Ovary (tissue), 3 donors: ENCODE measurements at regions not wholly inside any gene's neighbourhood (a gene's known extent, or its start where the extent isn't known, plus 50 kb on each side); places are given as distances from the start of the nearest gene placed in this dataset.

Source experiments
- POLR2A ChIP-seq: fragments of 450-650 bp; IDR thresholded peaks from one replicate; pipeline ENCODE4 v1.6.1; 2017; ENCODE audit warnings: antibody characterized with exemption, mild to moderate bottlenecking, moderate library complexity
- TF ChIP-seq, protein P1 (sequence below), 3 donors: fragments of 450-650 bp in 2 of 3; fragments of 200-600 bp in 1 of 3; IDR thresholded peaks; one replicate each; pipeline versions ENCODE4 v1.5.1 to v1.8.0; 2016 to 2022; ENCODE audit warnings: antibody characterized with exemption in 3 of 3, mild to moderate bottlenecking in 1 of 3
- donor health status: DM: no; HTN: no; CAD: no.

DNA sequence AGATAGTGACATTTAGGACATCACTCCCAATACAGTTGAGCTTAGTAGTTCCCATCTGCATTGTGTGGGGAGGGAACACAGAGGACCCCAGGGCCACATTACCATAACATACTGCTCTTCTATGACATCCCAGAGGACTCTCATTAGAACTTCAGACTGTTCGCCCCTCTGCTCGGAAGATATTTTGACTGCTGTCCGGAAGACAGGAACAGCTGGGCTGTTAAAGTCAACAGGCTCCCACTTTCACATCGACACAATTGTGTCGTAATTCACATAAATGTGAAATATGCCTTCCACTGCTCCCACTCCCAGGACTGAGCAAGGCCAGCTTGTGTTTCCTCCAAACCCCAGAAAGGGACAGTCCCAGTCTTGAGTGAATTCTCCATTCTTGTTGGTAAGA is 158.4 kb downstream of the SEC16B start:
- TF ChIP-seq, protein P1, sequence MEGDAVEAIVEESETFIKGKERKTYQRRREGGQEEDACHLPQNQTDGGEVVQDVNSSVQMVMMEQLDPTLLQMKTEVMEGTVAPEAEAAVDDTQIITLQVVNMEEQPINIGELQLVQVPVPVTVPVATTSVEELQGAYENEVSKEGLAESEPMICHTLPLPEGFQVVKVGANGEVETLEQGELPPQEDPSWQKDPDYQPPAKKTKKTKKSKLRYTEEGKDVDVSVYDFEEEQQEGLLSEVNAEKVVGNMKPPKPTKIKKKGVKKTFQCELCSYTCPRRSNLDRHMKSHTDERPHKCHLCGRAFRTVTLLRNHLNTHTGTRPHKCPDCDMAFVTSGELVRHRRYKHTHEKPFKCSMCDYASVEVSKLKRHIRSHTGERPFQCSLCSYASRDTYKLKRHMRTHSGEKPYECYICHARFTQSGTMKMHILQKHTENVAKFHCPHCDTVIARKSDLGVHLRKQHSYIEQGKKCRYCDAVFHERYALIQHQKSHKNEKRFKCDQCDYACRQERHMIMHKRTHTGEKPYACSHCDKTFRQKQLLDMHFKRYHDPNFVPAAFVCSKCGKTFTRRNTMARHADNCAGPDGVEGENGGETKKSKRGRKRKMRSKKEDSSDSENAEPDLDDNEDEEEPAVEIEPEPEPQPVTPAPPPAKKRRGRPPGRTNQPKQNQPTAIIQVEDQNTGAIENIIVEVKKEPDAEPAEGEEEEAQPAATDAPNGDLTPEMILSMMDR (IDR thresholded peaks at IDR 0.05): no peak
- TF ChIP-seq POLR2A: no peak
